Peyer's patch (tissue), 4 donors: ENCODE measurements at regions not wholly inside any gene's neighbourhood (a gene's known extent, or its start where the extent isn't known, plus 50 kb on each side); places are given as distances from the start of the nearest gene placed in this dataset.

Experiments used
- DNase-seq, 3 donors: peaks; one replicate each; pipeline ENCODE4 v3.0.0-alpha.2; 2017 to 2019
- H3K27ac ChIP-seq, 4 donors: fragments of 200-600 bp; sonication (generic); one replicate each; pipeline ENCODE4 v1.5.1; 2016 to 2019
- H3K27me3 ChIP-seq, 2 donors: fragments of 200-600 bp; sonication (generic); one replicate each; pipeline ENCODE4 v1.5.1; 2019
- H3K36me3 ChIP-seq, 3 donors: fragments of 200-600 bp; sonication (generic); one replicate each; pipeline ENCODE4 v1.5.1; 2016 to 2019
- H3K4me1 ChIP-seq, 4 donors: fragments of 200-600 bp; sonication (generic); one replicate each; pipeline ENCODE4 v1.5.1; 2016 to 2019
- H3K4me3 ChIP-seq, 4 donors: fragments of 200-600 bp; sonication (generic); 1 replicate in 3 of 4; 2 replicates in 1 of 4; pipeline ENCODE4 v1.5.1; 2016 to 2019; ENCODE audit warnings: mild to moderate bottlenecking in 1 of 4
- H3K9me3 ChIP-seq, 4 donors: fragments of 200-600 bp; sonication (generic); one replicate each; pipeline ENCODE4 v1.5.1; 2016 to 2019; ENCODE audit warnings: mild to moderate bottlenecking in 1 of 4
- CTCF ChIP-seq, 6 experiments: fragments of 450-650 bp in 4 of 6; fragments of 200-600 bp in 2 of 6; sonication (generic) in 1 of 6; IDR thresholded peaks; one replicate each; pipeline ENCODE4 v1.5.1; 2017 to 2019; ENCODE audit warnings: antibody characterized with exemption in 6 of 6, mild to moderate bottlenecking in 3 of 6, moderate library complexity in 1 of 6
- POLR2A ChIP-seq, 2 donors: fragments of 450-650 bp; IDR thresholded peaks; one replicate each; pipeline ENCODE4 v1.5.1; 2017; ENCODE audit warnings: antibody characterized with exemption in 2 of 2, mild to moderate bottlenecking in 2 of 2, moderate library complexity in 2 of 2

- Histone ChIP-seq H3K4me1 (no peaks in the 10 kb centered on the region), H3K9me3 (no peaks in the 10 kb centered on the region), H3K4me3 (no peak overlapping the region), H3K27ac (no peak overlapping the region), H3K36me3 (no peaks in the 10 kb centered on the region), H3K27me3 (no peaks in the 10 kb centered on the region)
- DNase-seq = no peak
- TF ChIP-seq CTCF (IDR thresholded peaks at IDR 0.05) (no peak), POLR2A (IDR thresholded peaks at IDR 0.05) (no peak)
Observed at GRCh38 chr20:22470620-22471026, 113.7 kb downstream of the FOXA2 start.

GRCh38 chr20:22466447-22467171 lies 117.8 kb downstream of the FOXA2 start:
- DNase-seq = no peak
- no peak overlapping the region for H3K4me3 ChIP-seq
- H3K36me3 ChIP-seq = no peaks in the 10 kb centered on the region
- TF ChIP-seq POLR2A (IDR thresholded peaks at IDR 0.05) (no peak), CTCF (IDR thresholded peaks at IDR 0.05) (no peak)
- no peaks in the 10 kb centered on the region for H3K9me3 ChIP-seq
- H3K4me1 ChIP-seq = no peaks in the 10 kb centered on the region
- H3K27me3 ChIP-seq = no peaks in the 10 kb centered on the region
- no peak overlapping the region for H3K27ac ChIP-seq

GRCh38 chr20:22465622-22466446 lies 118.5 kb downstream of the FOXA2 start:
- Histone ChIP-seq H3K36me3 (no peaks in the 10 kb centered on the region), H3K4me3 (no peak overlapping the region), H3K27me3 (no peaks in the 10 kb centered on the region), H3K4me1 (no peaks in the 10 kb centered on the region), H3K9me3 (no peaks in the 10 kb centered on the region), H3K27ac (no peak overlapping the region)
- DNase-seq = no peak
- TF ChIP-seq POLR2A (IDR thresholded peaks at IDR 0.05) (no peak), CTCF (IDR thresholded peaks at IDR 0.05) (no peak)

GRCh38 chr20:22464312-22465003 lies 119.9 kb downstream of the FOXA2 start:
- no peaks in the 10 kb centered on the region for H3K27me3 ChIP-seq
- H3K27ac ChIP-seq = no peak overlapping the region
- no peak overlapping the region for H3K4me3 ChIP-seq
- no peaks in the 10 kb centered on the region for H3K9me3 ChIP-seq
- TF ChIP-seq POLR2A (IDR thresholded peaks at IDR 0.05) (no peak), CTCF (IDR thresholded peaks at IDR 0.05) (no peak)
- DNase-seq = no peak
- no peaks in the 10 kb centered on the region for H3K36me3 ChIP-seq
- H3K4me1 ChIP-seq = no peaks in the 10 kb centered on the region

- H3K4me3 ChIP-seq = no peak overlapping the region
- H3K4me1 ChIP-seq = no peaks in the 10 kb centered on the region
- no peak for DNase-seq
- H3K27ac ChIP-seq = no peak overlapping the region
- H3K27me3 ChIP-seq = no peaks in the 10 kb centered on the region
- H3K36me3 ChIP-seq = no peaks in the 10 kb centered on the region
- TF ChIP-seq CTCF (IDR thresholded peaks at IDR 0.05) = no peak
- no peak for TF ChIP-seq POLR2A (IDR thresholded peaks at IDR 0.05)
- H3K9me3 ChIP-seq = no peaks in the 10 kb centered on the region
Observed at GRCh38 chr20:22462975-22463914, 121.1 kb downstream of the FOXA2 start.
